ENCODE measurements at regions not wholly inside any gene's neighbourhood (a gene's known extent, or its start where the extent isn't known, plus 50 kb on each side); places are given as distances from the start of the nearest gene placed in this dataset.
A peak's percentile ranks its signal among the peaks of the same experiment; 100 is the strongest.
"Not testable (repeated sequence)": the region's sequence is repeated elsewhere in the genome, so short reads cannot be mapped to it uniquely, and the experiment has no call there.

GRCh38 chr2:146429366-146429765, 1415.5 kb upstream of the ACVR2A start:
- no peak for DNase-seq

- DNase-seq: no peak
Measured at GRCh38 chr2:146417942-146418341, 1426.9 kb upstream of the ACVR2A start.

GRCh38 chr2:146415291-146415690, 1429.5 kb upstream of the ACVR2A start:
- no peak for DNase-seq

GRCh38 chr2:146414456-146414855, 1430.4 kb upstream of the ACVR2A start:
- peak; percentile 6 for DNase-seq

GRCh38 chr2:146413086-146413610, 1431.7 kb upstream of the ACVR2A start:
- no peak for DNase-seq

- DNase-seq: no peak
Measured at GRCh38 chr2:146412625-146413024, 1432.2 kb upstream of the ACVR2A start.

- DNase-seq: not testable (repeated sequence)
Measured at GRCh38 chr2:146405402-146406309, 1439.2 kb upstream of the ACVR2A start.

- not testable (repeated sequence) for DNase-seq
Measured at GRCh38 chr2:146403546-146404160, 1441.2 kb upstream of the ACVR2A start.

- peak; percentile 14 for DNase-seq
Measured at GRCh38 chr2:146392631-146393030, 1452.2 kb upstream of the ACVR2A start.

- DNase-seq: no peak
Measured at GRCh38 chr2:146392186-146392585, 1452.6 kb upstream of the ACVR2A start.

GRCh38 chr2:146388757-146389156, 1456.1 kb upstream of the ACVR2A start:
- DNase-seq: peak; percentile 6

- DNase-seq: no peak
Measured at GRCh38 chr2:146386096-146386495, 1458.7 kb upstream of the ACVR2A start.

GRCh38 chr2:146385031-146385430, 1459.8 kb upstream of the ACVR2A start:
- no peak for DNase-seq

GRCh38 chr2:146376511-146377064, 1468.2 kb upstream of the ACVR2A start:
- DNase-seq: no peak

GRCh38 chr2:146374505-146374904, 1470.3 kb upstream of the ACVR2A start:
- DNase-seq: no peak

- DNase-seq: not testable (repeated sequence)
Measured at GRCh38 chr2:146371364-146371763, 1473.5 kb upstream of the ACVR2A start.

GRCh38 chr2:146370826-146371225, 1474.0 kb upstream of the ACVR2A start:
- DNase-seq: no peak

- DNase-seq: no peak
Measured at GRCh38 chr2:146366276-146366675, 1478.6 kb upstream of the ACVR2A start.

- DNase-seq: no peak
Measured at GRCh38 chr2:146365041-146365440, 1479.8 kb upstream of the ACVR2A start.

GRCh38 chr2:146363731-146364130, 1481.1 kb upstream of the ACVR2A start:
- no peak for DNase-seq

GRCh38 chr2:146351689-146352088, 1493.1 kb upstream of the ACVR2A start:
- no peak for DNase-seq

- DNase-seq: no peak
Measured at GRCh38 chr2:146349334-146349733, 1495.5 kb upstream of the ACVR2A start.

- no peak for DNase-seq
Measured at GRCh38 chr2:146324951-146325350, 1519.9 kb upstream of the ACVR2A start.

GRCh38 chr2:146323564-146323963, 1521.3 kb upstream of the ACVR2A start:
- no peak for DNase-seq

All from DMS79 treated with DMSO at 0.1 percent for 48 hours (cell line).